ENCODE measurements at regions not wholly inside any gene's neighbourhood (a gene's known extent, or its start where the extent isn't known, plus 50 kb on each side); places are given as distances from the start of the nearest gene placed in this dataset.
A peak's percentile ranks its signal among the peaks of the same experiment; 100 is the strongest.

DNA sequence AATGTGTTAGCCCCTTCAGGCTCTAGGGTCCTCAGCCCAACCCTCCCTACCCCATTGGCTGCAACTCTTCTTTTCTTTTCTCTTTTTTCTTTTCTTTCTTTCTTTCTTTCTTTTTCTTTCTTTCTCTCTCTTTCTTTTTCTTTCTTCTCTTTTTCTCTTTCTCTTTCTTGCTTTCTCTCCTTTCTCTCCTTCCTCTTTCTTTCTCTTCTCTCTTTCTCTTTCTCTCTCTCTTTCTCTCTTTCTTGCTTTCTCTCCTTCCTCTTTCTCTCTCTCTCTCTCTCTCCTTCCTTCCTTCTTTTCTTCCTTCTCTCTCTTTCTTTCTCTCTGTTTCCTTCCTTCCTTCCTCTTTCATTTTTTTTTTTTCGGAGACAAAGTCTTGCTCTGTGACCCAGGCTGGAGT lies 458.9 kb downstream of the TYW1 start:
- TF ChIP-seq, protein P1, sequence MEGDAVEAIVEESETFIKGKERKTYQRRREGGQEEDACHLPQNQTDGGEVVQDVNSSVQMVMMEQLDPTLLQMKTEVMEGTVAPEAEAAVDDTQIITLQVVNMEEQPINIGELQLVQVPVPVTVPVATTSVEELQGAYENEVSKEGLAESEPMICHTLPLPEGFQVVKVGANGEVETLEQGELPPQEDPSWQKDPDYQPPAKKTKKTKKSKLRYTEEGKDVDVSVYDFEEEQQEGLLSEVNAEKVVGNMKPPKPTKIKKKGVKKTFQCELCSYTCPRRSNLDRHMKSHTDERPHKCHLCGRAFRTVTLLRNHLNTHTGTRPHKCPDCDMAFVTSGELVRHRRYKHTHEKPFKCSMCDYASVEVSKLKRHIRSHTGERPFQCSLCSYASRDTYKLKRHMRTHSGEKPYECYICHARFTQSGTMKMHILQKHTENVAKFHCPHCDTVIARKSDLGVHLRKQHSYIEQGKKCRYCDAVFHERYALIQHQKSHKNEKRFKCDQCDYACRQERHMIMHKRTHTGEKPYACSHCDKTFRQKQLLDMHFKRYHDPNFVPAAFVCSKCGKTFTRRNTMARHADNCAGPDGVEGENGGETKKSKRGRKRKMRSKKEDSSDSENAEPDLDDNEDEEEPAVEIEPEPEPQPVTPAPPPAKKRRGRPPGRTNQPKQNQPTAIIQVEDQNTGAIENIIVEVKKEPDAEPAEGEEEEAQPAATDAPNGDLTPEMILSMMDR (tag by site-specific recombination; IDR thresholded peaks at IDR 0.05), result no peak
- TF ChIP-seq, protein P2, sequence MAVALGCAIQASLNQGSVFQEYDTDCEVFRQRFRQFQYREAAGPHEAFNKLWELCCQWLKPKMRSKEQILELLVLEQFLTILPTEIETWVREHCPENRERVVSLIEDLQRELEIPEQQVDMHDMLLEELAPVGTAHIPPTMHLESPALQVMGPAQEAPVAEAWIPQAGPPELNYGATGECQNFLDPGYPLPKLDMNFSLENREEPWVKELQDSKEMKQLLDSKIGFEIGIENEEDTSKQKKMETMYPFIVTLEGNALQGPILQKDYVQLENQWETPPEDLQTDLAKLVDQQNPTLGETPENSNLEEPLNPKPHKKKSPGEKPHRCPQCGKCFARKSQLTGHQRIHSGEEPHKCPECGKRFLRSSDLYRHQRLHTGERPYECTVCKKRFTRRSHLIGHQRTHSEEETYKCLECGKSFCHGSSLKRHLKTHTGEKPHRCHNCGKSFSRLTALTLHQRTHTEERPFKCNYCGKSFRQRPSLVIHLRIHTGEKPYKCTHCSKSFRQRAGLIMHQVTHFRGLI (tag by site-specific recombination; IDR thresholded peaks at IDR 0.05), result no peak
- TF ChIP-seq ZNF416 (tag by site-specific recombination; IDR thresholded peaks at IDR 0.05) (no peak), ZNF623 (tag by site-specific recombination; IDR thresholded peaks at IDR 0.05) (no peak), ZNF324 (tag by site-specific recombination; IDR thresholded peaks at IDR 0.05) (no peak), ZNF626 (tag by site-specific recombination; IDR thresholded peaks at IDR 0.05) (no peak), PRDM1 (tag by site-specific recombination; IDR thresholded peaks at IDR 0.05) (peak; percentile 86), OVOL3 (tag by site-specific recombination; IDR thresholded peaks at IDR 0.05) (no peak), ZEB2 (tag by site-specific recombination; IDR thresholded peaks at IDR 0.05) (no peak), ZNF830 (tag by site-specific recombination; IDR thresholded peaks at IDR 0.05; ENCODE audit: low read depth) (no peak)
- TF ChIP-seq, protein P3, sequence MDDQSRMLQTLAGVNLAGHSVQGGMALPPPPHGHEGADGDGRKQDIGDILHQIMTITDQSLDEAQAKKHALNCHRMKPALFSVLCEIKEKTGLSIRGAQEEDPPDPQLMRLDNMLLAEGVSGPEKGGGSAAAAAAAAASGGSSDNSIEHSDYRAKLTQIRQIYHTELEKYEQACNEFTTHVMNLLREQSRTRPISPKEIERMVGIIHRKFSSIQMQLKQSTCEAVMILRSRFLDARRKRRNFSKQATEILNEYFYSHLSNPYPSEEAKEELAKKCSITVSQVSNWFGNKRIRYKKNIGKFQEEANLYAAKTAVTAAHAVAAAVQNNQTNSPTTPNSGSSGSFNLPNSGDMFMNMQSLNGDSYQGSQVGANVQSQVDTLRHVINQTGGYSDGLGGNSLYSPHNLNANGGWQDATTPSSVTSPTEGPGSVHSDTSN (CRISPR knock-in tag; IDR thresholded peaks at IDR 0.05), result no peak

All from HEK293 (cell line).